Activated naive CD8-positive, alpha-beta T cell treated with anti-CD3 and anti-CD28 coated beads for 36 hours (primary cell): ENCODE measurements at regions not wholly inside any gene's neighbourhood (a gene's known extent, or its start where the extent isn't known, plus 50 kb on each side); places are given as distances from the start of the nearest gene placed in this dataset.
"Not testable (repeated sequence)": the region's sequence is repeated elsewhere in the genome, so short reads cannot be mapped to it uniquely, and the experiment has no call there.

Experiments
- DNase-seq: peaks from one replicate; pipeline ENCODE4 v3.0.0; 2021
- H3K27ac Mint-ChIP-seq: one replicate; pipeline ENCODE4 v1.8.0; 2022; ENCODE audit warnings: mild to moderate bottlenecking, moderate library complexity, mixed read lengths
- H3K27me3 Mint-ChIP-seq: one replicate; pipeline ENCODE4 v1.8.0; 2022; ENCODE audit warnings: mild to moderate bottlenecking, mixed read lengths
- H3K36me3 Mint-ChIP-seq: one replicate; pipeline ENCODE4 v1.8.0; 2021; ENCODE audit warnings: mild to moderate bottlenecking, mixed read lengths
- H3K4me1 Mint-ChIP-seq: one replicate; pipeline ENCODE4 v1.8.0; 2021; ENCODE audit warnings: mixed read lengths
- H3K4me3 Mint-ChIP-seq: one replicate; pipeline ENCODE4 v1.8.0; 2022; ENCODE audit warnings: mild to moderate bottlenecking, moderate library complexity, mixed read lengths
- H3K9me3 Mint-ChIP-seq: one replicate; pipeline ENCODE4 v1.8.0; 2022; ENCODE audit warnings: mixed read lengths

DNA sequence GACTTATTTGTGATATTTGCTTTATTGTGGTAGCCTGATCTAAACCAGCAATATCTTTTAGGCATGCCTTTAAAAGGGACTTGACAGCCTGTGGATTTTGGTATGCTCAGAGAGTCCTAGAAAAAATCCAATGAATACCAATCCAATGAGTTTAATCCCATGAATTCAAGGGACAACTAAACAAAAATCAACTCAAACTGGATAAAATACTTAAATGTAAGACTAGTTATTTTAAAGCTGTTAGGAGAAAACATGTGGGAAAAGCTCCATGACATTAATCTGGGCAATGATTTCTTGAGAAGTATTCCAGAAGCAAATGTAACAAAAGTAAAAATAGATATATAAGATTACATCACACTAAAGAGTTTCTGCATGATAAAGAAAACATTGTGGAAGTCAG, 711.5 kb upstream of the PITX2 start:
- no peak for DNase-seq
- no peaks in the 10 kb centered on the region for H3K9me3 Mint-ChIP-seq
- no peak overlapping the region for H3K27ac Mint-ChIP-seq
- no peaks in the 10 kb centered on the region for H3K36me3 Mint-ChIP-seq
- H3K4me3 Mint-ChIP-seq, result no peak overlapping the region
- no peaks in the 10 kb centered on the region for H3K27me3 Mint-ChIP-seq
- no peaks in the 10 kb centered on the region for H3K4me1 Mint-ChIP-seq

DNA sequence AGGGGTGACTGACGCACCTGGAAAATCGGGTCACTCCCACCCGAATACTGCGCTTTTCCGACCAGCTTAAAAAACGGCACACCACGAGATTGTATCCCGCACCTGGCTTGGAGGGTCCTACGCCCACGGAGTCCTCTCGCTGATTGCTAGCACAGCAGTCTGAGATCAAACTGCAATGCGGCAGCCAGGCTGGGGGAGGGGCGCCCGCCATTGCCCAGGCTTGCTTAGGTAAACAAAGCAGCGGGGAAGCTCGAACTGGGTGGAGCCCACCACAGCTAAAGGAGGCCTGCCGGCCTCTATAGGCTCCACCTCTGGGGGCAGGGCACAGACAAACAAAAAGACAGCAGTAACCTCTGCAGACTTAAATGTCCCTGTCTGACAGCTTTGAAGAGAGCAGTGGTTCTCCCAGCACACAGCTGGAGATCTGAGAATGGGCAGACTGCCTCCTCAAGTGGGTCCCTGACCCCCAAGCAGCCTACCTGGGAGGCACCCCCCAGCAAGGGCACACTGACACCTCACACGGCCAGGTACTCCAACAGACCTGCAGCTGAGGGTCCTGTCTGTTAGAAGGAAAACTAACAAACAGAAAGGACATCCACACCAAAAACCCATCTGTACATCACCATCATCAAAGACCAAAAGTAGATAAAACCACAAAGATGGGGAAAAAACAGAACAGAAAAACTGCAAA, 714.5 kb upstream of the PITX2 start:
- not testable (repeated sequence) for H3K9me3 Mint-ChIP-seq, DNase-seq, H3K27me3 Mint-ChIP-seq, H3K4me1 Mint-ChIP-seq, H3K27ac Mint-ChIP-seq, H3K4me3 Mint-ChIP-seq, H3K36me3 Mint-ChIP-seq

DNA sequence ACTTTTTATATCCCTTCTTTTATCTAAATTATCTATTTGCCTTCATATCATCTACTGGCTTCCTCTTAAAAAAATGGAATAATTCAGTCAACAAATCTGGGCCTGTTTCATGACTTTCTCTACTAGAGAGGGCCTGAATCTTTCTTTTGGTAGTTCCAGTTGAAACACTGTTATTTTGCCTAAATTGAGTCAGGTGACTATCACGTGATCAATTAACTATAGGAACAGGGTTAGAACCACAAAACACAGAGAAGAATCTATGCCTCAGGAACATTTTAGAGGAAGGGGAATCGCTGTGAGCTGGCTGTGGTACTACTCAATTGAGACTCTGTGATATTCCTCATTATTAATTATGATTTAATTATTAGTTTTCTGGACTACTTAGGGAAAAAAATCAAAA, 736.7 kb upstream of the PITX2 start:
- H3K27ac Mint-ChIP-seq, result no peak overlapping the region
- no peaks in the 10 kb centered on the region for H3K4me1 Mint-ChIP-seq
- peaks cover 2% of the 10 kb centered on the region for H3K9me3 Mint-ChIP-seq
- no peak for DNase-seq
- H3K36me3 Mint-ChIP-seq, result no peaks in the 10 kb centered on the region
- no peaks in the 10 kb centered on the region for H3K27me3 Mint-ChIP-seq
- no peak overlapping the region for H3K4me3 Mint-ChIP-seq

GRCh38 chr4:111360906-111361305, 738.0 kb upstream of the PITX2 start:
- H3K4me1 Mint-ChIP-seq, result no peaks in the 10 kb centered on the region
- no peak overlapping the region for H3K4me3 Mint-ChIP-seq

GRCh38 chr4:111362941-111363361, 740.1 kb upstream of the PITX2 start:
- no peaks in the 10 kb centered on the region for H3K36me3 Mint-ChIP-seq
- no peak overlapping the region for H3K4me3 Mint-ChIP-seq
- H3K4me1 Mint-ChIP-seq, result no peaks in the 10 kb centered on the region
- DNase-seq, result no peak
- no peak overlapping the region for H3K27ac Mint-ChIP-seq
- H3K27me3 Mint-ChIP-seq, result no peaks in the 10 kb centered on the region
- H3K9me3 Mint-ChIP-seq, result peaks cover 2% of the 10 kb centered on the region

More at GRCh38 chr4:111360906-111361305, 738.0 kb upstream of the PITX2 start:
- no peaks in the 10 kb centered on the region for H3K27me3 Mint-ChIP-seq
- H3K36me3 Mint-ChIP-seq, result no peaks in the 10 kb centered on the region
- H3K27ac Mint-ChIP-seq, result no peak overlapping the region
- H3K9me3 Mint-ChIP-seq, result peaks cover 2% of the 10 kb centered on the region
- no peak for DNase-seq

GRCh38 chr4:111377880-111378279, 755.0 kb upstream of the PITX2 start:
- not testable (repeated sequence) for H3K27ac Mint-ChIP-seq, H3K4me3 Mint-ChIP-seq, H3K36me3 Mint-ChIP-seq, H3K4me1 Mint-ChIP-seq, H3K27me3 Mint-ChIP-seq, DNase-seq
- peaks cover 10% of the 10 kb centered on the region for H3K9me3 Mint-ChIP-seq

DNA sequence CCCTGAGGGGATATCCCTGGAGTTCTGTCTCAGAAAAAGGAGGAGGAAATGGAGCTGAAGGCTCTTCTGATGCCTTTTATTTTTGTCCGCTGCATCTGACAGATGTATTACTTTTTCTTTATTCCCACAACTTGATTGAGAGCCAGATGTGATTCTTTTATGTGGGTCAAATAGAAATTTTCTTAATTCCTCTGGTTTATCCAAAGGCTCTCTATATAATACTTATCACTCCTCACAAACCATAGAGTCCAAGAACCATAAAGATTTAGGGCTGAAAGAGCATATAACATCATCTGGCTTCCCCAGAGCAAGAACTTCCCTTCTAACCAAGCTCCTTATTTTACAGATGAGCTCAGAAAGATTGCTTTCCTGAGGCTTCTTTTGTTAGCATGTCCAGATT, 756.7 kb upstream of the FAM241A start:
- Mint-ChIP-seq H3K4me3 (no peak overlapping the region), H3K9me3 (peaks cover 9% of the 10 kb centered on the region), H3K27me3 (no peaks in the 10 kb centered on the region), H3K27ac (no peak overlapping the region), H3K36me3 (no peaks in the 10 kb centered on the region), H3K4me1 (no peaks in the 10 kb centered on the region)
- no peak for DNase-seq

DNA sequence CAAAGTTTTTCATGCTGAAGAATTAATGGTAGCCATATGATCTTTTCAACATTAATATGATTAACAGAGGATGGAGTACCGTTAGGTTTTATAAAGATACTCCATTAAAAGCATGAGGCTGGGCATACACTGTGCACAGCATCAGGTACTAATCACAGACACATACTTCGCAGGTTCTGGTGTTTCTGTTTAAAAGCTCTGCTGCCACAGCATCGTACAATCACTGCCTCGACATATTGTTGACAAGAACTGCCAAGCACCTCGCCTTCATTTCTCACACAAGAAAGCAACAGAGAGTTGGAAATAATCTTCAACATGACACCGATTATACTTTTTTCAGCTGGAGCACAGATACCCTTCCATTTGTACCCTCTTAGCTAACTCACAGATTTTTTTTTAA, 753.4 kb upstream of the FAM241A start:
- H3K27me3 Mint-ChIP-seq, result no peaks in the 10 kb centered on the region
- H3K4me3 Mint-ChIP-seq, result no peak overlapping the region
- peaks cover 9% of the 10 kb centered on the region for H3K9me3 Mint-ChIP-seq
- no peaks in the 10 kb centered on the region for H3K36me3 Mint-ChIP-seq
- H3K27ac Mint-ChIP-seq, result no peak overlapping the region
- H3K4me1 Mint-ChIP-seq, result no peaks in the 10 kb centered on the region
- DNase-seq, result no peak

GRCh38 chr4:111393781-111394180, 751.5 kb upstream of the FAM241A start:
- Mint-ChIP-seq H3K36me3 (no peaks in the 10 kb centered on the region), H3K4me3 (no peak overlapping the region), H3K27me3 (no peaks in the 10 kb centered on the region), H3K27ac (no peak overlapping the region), H3K4me1 (no peaks in the 10 kb centered on the region), H3K9me3 (peaks cover 9% of the 10 kb centered on the region)
- no peak for DNase-seq

- no peak for DNase-seq
- Mint-ChIP-seq H3K9me3 (no peaks in the 10 kb centered on the region), H3K36me3 (no peaks in the 10 kb centered on the region), H3K4me1 (no peaks in the 10 kb centered on the region), H3K27ac (no peak overlapping the region), H3K27me3 (no peaks in the 10 kb centered on the region), H3K4me3 (no peak overlapping the region)
These were observed 746.3 kb upstream of the FAM241A start for GRCh38 chr4:111398906-111399330.

DNA sequence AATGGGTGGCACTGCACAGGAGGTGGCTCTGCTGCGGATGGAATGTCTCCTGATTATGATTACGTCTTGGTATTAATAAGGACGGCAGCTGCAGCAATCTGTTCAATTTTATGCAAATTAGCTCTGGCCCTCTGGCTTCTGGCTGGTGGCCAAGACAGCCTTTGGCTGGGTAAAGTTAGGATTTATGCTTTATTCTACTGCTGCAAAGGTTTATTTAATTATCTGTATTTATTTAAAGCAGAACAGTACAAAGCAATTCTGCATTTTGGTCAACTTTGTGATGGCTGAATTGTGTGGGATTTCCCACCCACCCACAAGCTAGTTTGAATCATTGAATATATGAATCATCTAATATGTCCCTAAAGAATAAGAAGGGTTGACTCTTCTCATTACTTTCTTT, 745.6 kb upstream of the FAM241A start:
- no peak overlapping the region for H3K27ac Mint-ChIP-seq
- no peaks in the 10 kb centered on the region for H3K9me3 Mint-ChIP-seq
- no peaks in the 10 kb centered on the region for H3K4me1 Mint-ChIP-seq
- no peaks in the 10 kb centered on the region for H3K27me3 Mint-ChIP-seq
- DNase-seq, result no peak
- H3K36me3 Mint-ChIP-seq, result no peaks in the 10 kb centered on the region
- H3K4me3 Mint-ChIP-seq, result no peak overlapping the region

GRCh38 chr4:111400741-111401140, 744.5 kb upstream of the FAM241A start:
- Mint-ChIP-seq H3K36me3 (no peaks in the 10 kb centered on the region), H3K4me1 (no peaks in the 10 kb centered on the region), H3K4me3 (no peak overlapping the region), H3K27ac (no peak overlapping the region), H3K27me3 (no peaks in the 10 kb centered on the region), H3K9me3 (no peaks in the 10 kb centered on the region)
- DNase-seq, result no peak

DNA sequence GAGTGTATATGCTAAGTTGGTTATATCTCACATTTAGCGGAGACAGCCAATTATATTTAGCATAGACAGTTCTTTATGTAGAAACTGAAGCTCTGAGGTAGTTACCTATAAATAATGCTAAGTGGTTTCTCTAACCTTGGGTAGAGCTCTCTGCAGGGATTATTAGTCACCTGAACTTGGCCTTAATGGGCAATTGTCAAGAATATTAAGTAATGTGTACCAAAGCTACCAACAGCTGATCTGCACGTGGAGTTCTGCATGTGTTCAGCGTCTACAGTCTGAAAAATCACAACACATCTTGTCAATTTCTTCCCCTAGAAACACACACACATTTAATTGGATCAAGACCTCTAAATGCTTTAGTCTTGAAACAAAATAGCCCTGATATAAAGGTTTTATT, 740.6 kb upstream of the FAM241A start:
- H3K9me3 Mint-ChIP-seq, result no peaks in the 10 kb centered on the region
- no peak overlapping the region for H3K27ac Mint-ChIP-seq
- DNase-seq, result no peak
- no peaks in the 10 kb centered on the region for H3K27me3 Mint-ChIP-seq
- no peaks in the 10 kb centered on the region for H3K36me3 Mint-ChIP-seq
- no peak overlapping the region for H3K4me3 Mint-ChIP-seq
- H3K4me1 Mint-ChIP-seq, result no peaks in the 10 kb centered on the region

GRCh38 chr4:111405989-111406388, 739.3 kb upstream of the FAM241A start:
- H3K36me3 Mint-ChIP-seq, result no peaks in the 10 kb centered on the region
- no peaks in the 10 kb centered on the region for H3K27me3 Mint-ChIP-seq
- H3K4me3 Mint-ChIP-seq, result no peak overlapping the region
- H3K27ac Mint-ChIP-seq, result no peak overlapping the region
- H3K9me3 Mint-ChIP-seq, result peaks cover 1% of the 10 kb centered on the region
- DNase-seq, result no peak
- H3K4me1 Mint-ChIP-seq, result no peaks in the 10 kb centered on the region

GRCh38 chr4:111410571-111410970, 734.7 kb upstream of the FAM241A start:
- Mint-ChIP-seq H3K4me3 (no peak overlapping the region), H3K27me3 (no peaks in the 10 kb centered on the region), H3K9me3 (peaks cover 3% of the 10 kb centered on the region), H3K4me1 (no peaks in the 10 kb centered on the region), H3K27ac (no peak overlapping the region), H3K36me3 (no peaks in the 10 kb centered on the region)
- no peak for DNase-seq

- Mint-ChIP-seq H3K4me1 (no peaks in the 10 kb centered on the region), H3K36me3 (no peaks in the 10 kb centered on the region), H3K4me3 (no peak overlapping the region), H3K27ac (no peak overlapping the region), H3K27me3 (no peaks in the 10 kb centered on the region), H3K9me3 (peaks cover 1% of the 10 kb centered on the region)
- no peak for DNase-seq
These were observed 727.7 kb upstream of the FAM241A start for GRCh38 chr4:111417521-111417920.
